SK-N-SH (cell line): ENCODE measurements at regions not wholly inside any gene's neighbourhood (a gene's known extent, or its start where the extent isn't known, plus 50 kb on each side); places are given as distances from the start of the nearest gene placed in this dataset.

ENCODE experiments used
- CTCF ChIA-PET: fragments of 300-600, 350-600 bp; formaldehyde crosslinking; extraction: SDS; loops from one replicate; lab custom pipeline; 2021; lab: Yijun Ruan, JAX
- POLR2A ChIA-PET: fragments of 350-600 bp; sonication (Branson Sonifier 250); formaldehyde crosslinking; extraction: SDS; loops from one replicate; lab custom pipeline; 2020; ENCODE audit warnings: antibody characterized with exemption, inconsistent platforms; lab: Yijun Ruan, JAX
- DNase-seq: peaks from one replicate; pipeline ENCODE4 v3.0.0; 2012
- H2AFZ ChIP-seq: fragments of 200-600 bp; sonication (generic); 2 replicates; pipeline ENCODE4 v1.8.1; 2016; ENCODE audit warnings: antibody characterized with exemption, mild to moderate bottlenecking, low read depth
- H3F3A ChIP-seq: fragments of 200-600 bp; sonication (generic); replicated peaks from 2 replicates; pipeline ENCODE3; 2016; ENCODE audit warnings: antibody characterized with exemption, mild to moderate bottlenecking; ENCODE audit not compliant: insufficient read depth
- H3K27ac ChIP-seq, 2 experiments: fragments of 200-500 bp in 1 of 2; fragments of 200-600 bp in 1 of 2; sonication (Bioruptor generic) in 1 of 2; sonication (generic), shearing (Covaris generic) in 1 of 2; 2 replicates each; pipeline versions ENCODE4 v1.5.1 to v1.6.1; 2014 to 2016; ENCODE audit warnings: low read depth in 2 of 2, inconsistent platforms in 1 of 2, low read length in 1 of 2, mild to moderate bottlenecking in 1 of 2, mixed read lengths in 1 of 2
- H3K27me3 ChIP-seq: fragments of 200-600 bp; sonication (generic), shearing (Covaris generic); 2 replicates; pipeline ENCODE4 v1.6.1; 2016; ENCODE audit warnings: mixed run types; ENCODE audit not compliant: insufficient read depth
- H3K36me3 ChIP-seq, 2 experiments: fragments of 200-500 bp in 1 of 2; fragments of 200-600 bp in 1 of 2; sonication (Bioruptor generic) in 1 of 2; sonication (generic) in 1 of 2; replicated peaks in 1 of 2; 2 replicates each; pipeline versions ENCODE3 to v1.5.1; 2014 to 2016; ENCODE audit warnings: low read length in 1 of 2, mild to moderate bottlenecking in 1 of 2; ENCODE audit not compliant: insufficient read depth in 2 of 2, control insufficient read depth in 1 of 2
- H3K4me1 ChIP-seq, 2 experiments: fragments of 200-500 bp in 1 of 2; fragments of 200-600 bp in 1 of 2; sonication (Bioruptor generic) in 1 of 2; sonication (generic), shearing (Covaris generic) in 1 of 2; 2 replicates each; pipeline versions ENCODE4 v1.5.1 to v1.6.1; 2014 to 2016; ENCODE audit warnings: low read depth in 1 of 2, low read length in 1 of 2, mixed run types in 1 of 2; ENCODE audit not compliant: insufficient read depth in 2 of 2, control insufficient read depth in 1 of 2
- H3K4me2 ChIP-seq: fragments of 200-600 bp; sonication (generic), shearing (Covaris generic); 2 replicates; pipeline ENCODE4 v1.6.1; 2017; ENCODE audit warnings: mixed run types
- H3K4me3 ChIP-seq, 2 experiments: fragments of 200-500 bp in 1 of 2; fragments of 200-600 bp in 1 of 2; sonication (Bioruptor generic) in 1 of 2; sonication (generic), shearing (Covaris generic) in 1 of 2; 2 replicates each; pipeline versions ENCODE4 v1.5.1 to v1.8.1; 2014 to 2016; ENCODE audit warnings: low read depth in 2 of 2, inconsistent platforms in 1 of 2, low read length in 1 of 2, mild to moderate bottlenecking in 1 of 2, mixed read lengths in 1 of 2, moderate library complexity in 1 of 2
- H3K79me2 ChIP-seq: fragments of 200-600 bp; sonication (generic); 2 replicates; pipeline ENCODE4 v1.8.1; 2017; ENCODE audit warnings: mild to moderate bottlenecking; ENCODE audit not compliant: insufficient read depth
- H3K9ac ChIP-seq: fragments of 200-600 bp; sonication (generic); 2 replicates; pipeline ENCODE4 v1.6.1; 2017; ENCODE audit warnings: mixed run types
- H3K9me2 ChIP-seq: fragments of 200-600 bp; sonication (generic); 2 replicates; pipeline ENCODE4 v1.6.1; 2017; ENCODE audit warnings: mixed run types
- H3K9me3 ChIP-seq: fragments of 200-600 bp; sonication (generic); 2 replicates; pipeline ENCODE4 v1.6.1; 2017; ENCODE audit warnings: mixed run types, mild to moderate bottlenecking, moderate library complexity
- H4K20me1 ChIP-seq: fragments of 200-600 bp; sonication (generic); 2 replicates; pipeline ENCODE4 v1.6.1; 2017; ENCODE audit warnings: mild to moderate bottlenecking, mixed run types; ENCODE audit not compliant: insufficient read depth
- CHD2 ChIP-seq: fragments of 150-350 bp; IDR thresholded peaks from 2 replicates; pipeline ENCODE4 v1.6.1; 2018; ENCODE audit warnings: low read length; ENCODE audit not compliant: partially characterized antibody
- CTCF ChIP-seq: fragments of 200-600 bp; sonication (generic); IDR thresholded peaks from 2 replicates; pipeline ENCODE4 v1.6.1; 2017; ENCODE audit warnings: antibody characterized with exemption, mild to moderate bottlenecking, moderate library complexity
- EZH2phosphoT487 ChIP-seq: fragments of 200-600 bp; sonication (generic); IDR thresholded peaks from 2 replicates; pipeline ENCODE4 v1.6.1; 2017; ENCODE audit warnings: low read depth, mixed run types, mild to moderate bottlenecking, antibody characterized with exemption, moderate library complexity, borderline replicate concordance
- FOSL2 ChIP-seq: IDR thresholded peaks from 2 replicates; pipeline ENCODE4 v1.4.0; 2012; ENCODE audit warnings: low read depth, mild to moderate bottlenecking, moderate library complexity, borderline replicate concordance
- FOXM1 ChIP-seq: IDR thresholded peaks from 2 replicates; pipeline ENCODE4 v1.4.0; 2012; ENCODE audit warnings: low read depth, mild to moderate bottlenecking
- GABPA ChIP-seq: IDR thresholded peaks from 2 replicates; pipeline ENCODE4 v1.4.0; 2012; ENCODE audit warnings: low read depth, mild to moderate bottlenecking
- JUND ChIP-seq: IDR thresholded peaks from 2 replicates; pipeline ENCODE4 v1.4.0; 2012
- MAX ChIP-seq: IDR thresholded peaks from 2 replicates; pipeline ENCODE4 v1.4.0; 2012; ENCODE audit warnings: low read depth
- MEF2A ChIP-seq: IDR thresholded peaks from 2 replicates; pipeline ENCODE4 v1.4.0; 2012; ENCODE audit warnings: low read depth, borderline replicate concordance
- MXI1 ChIP-seq: IDR thresholded peaks from 2 replicates; pipeline ENCODE4 v1.6.1; 2012; ENCODE audit warnings: mild to moderate bottlenecking, low read depth, low read length, improper control_type of control experiment
- NFIC ChIP-seq: IDR thresholded peaks from 2 replicates; pipeline ENCODE4 v1.4.0; 2012; ENCODE audit warnings: borderline replicate concordance
- NRF1 ChIP-seq: IDR thresholded peaks from 2 replicates; pipeline ENCODE4 v1.6.1; 2012; ENCODE audit warnings: low read depth, mild to moderate bottlenecking, low read length
- POLR2AphosphoS5 ChIP-seq: IDR thresholded peaks from 2 replicates; pipeline ENCODE4 v1.6.1; 2012; ENCODE audit warnings: low read depth, low read length
- RAD21 ChIP-seq: IDR thresholded peaks from 2 replicates; pipeline ENCODE4 v1.6.1; 2012; ENCODE audit warnings: mild to moderate bottlenecking, low read length
- RCOR1 ChIP-seq: fragments of 150-350 bp; IDR thresholded peaks from 2 replicates; pipeline ENCODE4 v1.6.1; 2017; ENCODE audit warnings: antibody characterized with exemption, low read length
- RFX5 ChIP-seq: IDR thresholded peaks from 2 replicates; pipeline ENCODE4 v1.6.1; 2012; ENCODE audit warnings: mild to moderate bottlenecking, improper control_type of control experiment, low read length
- RXRA ChIP-seq: IDR thresholded peaks from 2 replicates; pipeline ENCODE4 v1.4.0; 2012; ENCODE audit warnings: low read depth, mild to moderate bottlenecking, borderline replicate concordance
- SIN3A ChIP-seq: IDR thresholded peaks from 2 replicates; pipeline ENCODE4 v1.6.1; 2012; ENCODE audit warnings: low read depth, mild to moderate bottlenecking, low read length, moderate library complexity, borderline replicate concordance
- TCF12 ChIP-seq: IDR thresholded peaks from 2 replicates; pipeline ENCODE4 v1.4.0; 2012
- TEAD4 ChIP-seq: IDR thresholded peaks from 2 replicates; pipeline ENCODE4 v1.4.0; 2012; ENCODE audit warnings: mild to moderate bottlenecking, borderline replicate concordance; ENCODE audit not compliant: insufficient read depth
- USF1 ChIP-seq: IDR thresholded peaks from 2 replicates; pipeline ENCODE4 v1.4.0; 2012; ENCODE audit warnings: low read depth, borderline replicate concordance
- USF2 ChIP-seq: fragments of 150-350 bp; IDR thresholded peaks from 2 replicates; pipeline ENCODE4 v1.6.1; 2017; ENCODE audit warnings: antibody characterized with exemption, low read length, low read depth, borderline replicate concordance
- YY1 ChIP-seq: IDR thresholded peaks from 2 replicates; pipeline ENCODE4 v1.4.0; 2012; ENCODE audit warnings: low read depth, mild to moderate bottlenecking
- ZBTB33 ChIP-seq: IDR thresholded peaks from 2 replicates; pipeline ENCODE4 v1.4.0; 2012; ENCODE audit warnings: low read depth, borderline replicate concordance
- WGBS: methylation state at CpG from one replicate; pipeline ENCODE4 v1.1.6; 2017; ENCODE audit warnings: low lambda C conversion rate; 5-methylcytosine and 5-hydroxymethylcytosine counted together

- POLR2A ChIA-PET, result no interaction called here
- no peaks in the 10 kb centered on the region for H4K20me1 ChIP-seq
- no peaks in the 10 kb centered on the region for H3K9me3 ChIP-seq
- no peak overlapping the region for H3K27ac ChIP-seq
- TF ChIP-seq POLR2AphosphoS5, result no peak
- TF ChIP-seq TEAD4, result no peak
- no peak for TF ChIP-seq MAX
- TF ChIP-seq JUND, result no peak
- no peak for TF ChIP-seq GABPA
- TF ChIP-seq RCOR1, result no peak
- no peak for TF ChIP-seq CTCF
- no peak for TF ChIP-seq MEF2A
- TF ChIP-seq EZH2phosphoT487, result no peak
- TF ChIP-seq USF1, result no peak
- no peak for TF ChIP-seq FOXM1
- no peak for TF ChIP-seq RAD21
- no peak for TF ChIP-seq MXI1
- TF ChIP-seq CHD2, result no peak
- no peak for TF ChIP-seq SIN3A
- no peak for TF ChIP-seq NFIC
- no peak for TF ChIP-seq FOSL2
- no peaks in the 10 kb centered on the region for H3K4me1 ChIP-seq
- H3K36me3 ChIP-seq, result no peaks in the 10 kb centered on the region
- H3K79me2 ChIP-seq, result no peaks in the 10 kb centered on the region
- no peak overlapping the region for H3K4me2 ChIP-seq
- no peaks in the 10 kb centered on the region for H3K9me2 ChIP-seq
- no peak overlapping the region for H3K4me3 ChIP-seq
- no peak overlapping the region for H3K9ac ChIP-seq
- no peaks in the 10 kb centered on the region for H3K27me3 ChIP-seq
- 50% methylated on average over 1 of the region's 1 CpG for WGBS
- no peak overlapping the region for H2AFZ ChIP-seq
- CTCF ChIA-PET, result no interaction called here
- no peak for DNase-seq
- H3F3A ChIP-seq, result no peaks in the 10 kb centered on the region
Observed at GRCh38 chr17:73870473-73870872, 226.2 kb upstream of the SDK2 start.

GRCh38 chr17:73872816-73873215 lies 228.6 kb upstream of the SDK2 start:
- no peaks in the 10 kb centered on the region for H3F3A ChIP-seq
- WGBS, result 47% methylated on average over 3 of the region's 3 CpGs
- TF ChIP-seq USF2 (no peak), NFIC (no peak), RXRA (no peak), GABPA (no peak), NRF1 (no peak), EZH2phosphoT487 (no peak), RFX5 (no peak), MAX (no peak), ZBTB33 (no peak), TCF12 (no peak), YY1 (no peak), TEAD4 (no peak), FOXM1 (no peak), RCOR1 (no peak)

More at GRCh38 chr17:73872816-73873215, 228.6 kb upstream of the SDK2 start:
- CTCF ChIA-PET, result interaction anchor here (0.7 to 1.7 kb wide), 4 partner anchors 13 to 113 kb away, joined by 3 to 4 read pairs (median 4); no protein-coding TSS in a partner anchor
- H3K4me2 ChIP-seq, result no peak overlapping the region
- no peak overlapping the region for H3K27ac ChIP-seq
- H3K79me2 ChIP-seq, result no peaks in the 10 kb centered on the region
- H4K20me1 ChIP-seq, result no peaks in the 10 kb centered on the region
- no peak overlapping the region for H3K9ac ChIP-seq
- no peaks in the 10 kb centered on the region for H3K27me3 ChIP-seq
- no peak overlapping the region for H3K4me3 ChIP-seq
- POLR2A ChIA-PET, result no interaction called here
- H3K9me2 ChIP-seq, result no peaks in the 10 kb centered on the region
- H3K36me3 ChIP-seq, result no peaks in the 10 kb centered on the region
- no peak overlapping the region for H2AFZ ChIP-seq
- DNase-seq, result no peak
- H3K9me3 ChIP-seq, result no peaks in the 10 kb centered on the region
- H3K4me1 ChIP-seq, result no peaks in the 10 kb centered on the region
